Brain microvascular endothelial cell (primary cell): ENCODE measurements at regions not wholly inside any gene's neighbourhood (a gene's known extent, or its start where the extent isn't known, plus 50 kb on each side); places are given as distances from the start of the nearest gene placed in this dataset.

Experiments
- DNase-seq: peaks from one replicate; pipeline ENCODE4 v3.0.0-alpha.2; 2020
- H3K27ac ChIP-seq: fragments of 250-450 bp; sonication (Bioruptor Pico); 2 replicates; pipeline ENCODE4 v1.5.1; 2020; ENCODE audit warnings: mild to moderate bottlenecking, moderate library complexity
- H3K27me3 ChIP-seq: fragments of 250-450 bp; sonication (Bioruptor Pico); replicated peaks from 2 replicates; pipeline ENCODE4 v1.5.1; 2020; ENCODE audit warnings: mild to moderate bottlenecking
- H3K36me3 ChIP-seq: fragments of 250-450 bp; sonication (Bioruptor Pico); replicated peaks from 2 replicates; pipeline ENCODE4 v1.5.1; 2020; ENCODE audit warnings: mild to moderate bottlenecking
- H3K4me3 ChIP-seq: 2 replicates; pipeline ENCODE4 v1.5.1; 2011; ENCODE audit warnings: low read depth, mild to moderate bottlenecking, control low read depth, low read length, moderate library complexity
- in situ Hi-C: cut with HindIII; loops from 2 replicates; pipeline ENCODE4 v1.10.0; 2017; ENCODE audit warnings: low sequenced_read_pairs, low pct_ligation_motif_present
- TF ChIP-seq, protein P1 (sequence below): IDR thresholded peaks from 2 replicates; pipeline ENCODE4 v1.5.1; 2011; ENCODE audit warnings: low read depth, mild to moderate bottlenecking, moderate library complexity, low read length, control low read depth, inconsistent platforms; ENCODE audit errors: missing control alignments

DNA sequence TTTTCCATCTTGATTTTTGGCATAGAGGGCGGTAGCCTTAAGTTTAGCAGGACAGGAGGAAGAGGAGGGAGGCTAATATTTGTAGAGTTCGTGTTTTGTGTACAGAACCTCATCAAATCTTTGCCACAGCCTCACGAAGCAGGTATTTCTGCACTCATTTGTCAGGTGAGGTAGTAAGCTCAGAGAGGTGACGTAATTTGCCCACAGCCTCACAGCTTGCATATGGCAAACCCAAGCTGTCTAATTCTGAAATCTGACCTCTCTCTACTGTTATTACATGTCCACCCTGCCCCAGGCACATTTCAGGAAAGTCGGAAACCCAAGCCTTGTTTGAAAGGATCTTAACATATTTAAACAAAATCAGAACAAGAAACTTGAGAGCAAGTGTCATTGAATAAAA is 91.1 kb upstream of the TPM1 start:
- H3K4me3 ChIP-seq, result no peak overlapping the region
- no peaks in the 10 kb centered on the region for H3K27me3 ChIP-seq
- DNase-seq, result no peak
- H3K27ac ChIP-seq, result no peak overlapping the region
- TF ChIP-seq, protein P1, sequence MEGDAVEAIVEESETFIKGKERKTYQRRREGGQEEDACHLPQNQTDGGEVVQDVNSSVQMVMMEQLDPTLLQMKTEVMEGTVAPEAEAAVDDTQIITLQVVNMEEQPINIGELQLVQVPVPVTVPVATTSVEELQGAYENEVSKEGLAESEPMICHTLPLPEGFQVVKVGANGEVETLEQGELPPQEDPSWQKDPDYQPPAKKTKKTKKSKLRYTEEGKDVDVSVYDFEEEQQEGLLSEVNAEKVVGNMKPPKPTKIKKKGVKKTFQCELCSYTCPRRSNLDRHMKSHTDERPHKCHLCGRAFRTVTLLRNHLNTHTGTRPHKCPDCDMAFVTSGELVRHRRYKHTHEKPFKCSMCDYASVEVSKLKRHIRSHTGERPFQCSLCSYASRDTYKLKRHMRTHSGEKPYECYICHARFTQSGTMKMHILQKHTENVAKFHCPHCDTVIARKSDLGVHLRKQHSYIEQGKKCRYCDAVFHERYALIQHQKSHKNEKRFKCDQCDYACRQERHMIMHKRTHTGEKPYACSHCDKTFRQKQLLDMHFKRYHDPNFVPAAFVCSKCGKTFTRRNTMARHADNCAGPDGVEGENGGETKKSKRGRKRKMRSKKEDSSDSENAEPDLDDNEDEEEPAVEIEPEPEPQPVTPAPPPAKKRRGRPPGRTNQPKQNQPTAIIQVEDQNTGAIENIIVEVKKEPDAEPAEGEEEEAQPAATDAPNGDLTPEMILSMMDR, result no peak
- in situ Hi-C loops, result no loop called here
- H3K36me3 ChIP-seq, result no peaks in the 10 kb centered on the region

DNA sequence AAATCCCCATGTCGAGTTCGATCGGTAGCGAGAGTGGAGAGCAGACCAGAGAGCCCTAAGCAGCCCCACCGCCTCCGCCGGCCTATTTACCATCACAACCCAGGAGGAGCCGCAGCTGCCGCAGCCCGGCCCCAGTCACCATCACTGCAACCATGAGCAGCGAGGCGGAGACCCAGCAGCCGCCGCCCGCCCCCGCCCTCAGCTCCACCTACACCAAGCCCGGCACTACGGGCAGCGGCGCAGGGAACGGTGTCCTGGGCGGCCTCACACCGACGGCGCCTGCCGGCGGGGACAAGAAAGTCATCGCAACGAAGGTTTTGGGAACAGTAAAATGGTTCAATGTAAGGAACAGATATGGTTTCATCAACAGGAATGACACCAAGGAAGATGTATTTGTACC is 89.5 kb upstream of the TPM1 start:
- in situ Hi-C loops, result no loop called here
- DNase-seq, result no peak
- TF ChIP-seq, protein P1, result no peak
- Histone ChIP-seq H3K36me3 (no peaks in the 10 kb centered on the region), H3K4me3 (no peak overlapping the region), H3K27me3 (no peaks in the 10 kb centered on the region), H3K27ac (no peak overlapping the region)

DNA sequence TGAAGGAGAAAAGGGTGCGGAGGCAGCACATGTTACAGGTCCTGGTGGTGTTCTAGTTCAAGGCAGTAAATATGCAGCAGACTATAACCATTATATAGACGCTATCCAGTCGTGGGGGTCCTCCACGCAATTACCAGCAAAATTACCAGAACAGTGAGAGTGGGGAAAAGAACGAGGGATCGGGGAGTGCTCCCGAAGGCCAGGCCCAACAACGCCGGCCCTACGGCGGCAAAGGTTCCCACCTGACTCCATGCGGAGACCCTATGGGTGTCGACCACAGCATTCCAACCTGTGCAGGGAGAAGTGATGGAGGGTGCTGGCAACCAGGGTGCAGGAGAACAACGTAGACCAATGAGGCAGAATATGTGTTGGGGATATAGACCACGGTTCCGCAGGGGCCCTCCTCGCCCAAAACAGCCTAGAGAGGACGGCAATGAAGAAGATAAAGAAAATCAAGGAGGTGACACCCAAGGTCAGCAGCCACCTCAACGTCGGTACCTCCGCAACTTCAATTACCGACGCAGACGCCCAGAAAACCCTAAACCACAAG is 89.0 kb upstream of the TPM1 start:
- no peaks in the 10 kb centered on the region for H3K36me3 ChIP-seq
- TF ChIP-seq, protein P1, result no peak
- no peak for DNase-seq
- in situ Hi-C loops, result no loop called here
- no peak overlapping the region for H3K4me3 ChIP-seq
- H3K27me3 ChIP-seq, result no peaks in the 10 kb centered on the region
- H3K27ac ChIP-seq, result no peak overlapping the region

DNA sequence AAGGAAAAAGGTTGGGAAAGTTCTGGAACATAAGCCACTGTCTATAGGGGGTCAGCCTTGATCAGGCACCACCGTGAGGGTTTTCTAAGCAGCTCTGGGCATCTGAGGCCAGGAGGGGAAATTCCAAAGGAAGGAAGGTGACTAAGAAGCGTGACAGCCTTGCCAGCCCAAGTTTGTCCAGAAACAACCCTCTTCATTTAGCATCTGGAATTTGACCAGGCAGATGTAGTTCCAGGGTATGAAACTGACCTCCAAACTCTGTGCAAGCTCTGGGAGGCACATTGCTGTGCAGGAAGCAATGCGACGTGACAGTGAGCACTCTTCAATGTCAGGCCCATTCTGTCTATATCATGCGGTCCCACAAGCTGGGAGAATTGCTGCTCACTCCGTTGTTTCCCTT is 85.4 kb upstream of the TPM1 start:
- H3K27ac ChIP-seq, result no peak overlapping the region
- H3K36me3 ChIP-seq, result no peaks in the 10 kb centered on the region
- no peaks in the 10 kb centered on the region for H3K27me3 ChIP-seq
- TF ChIP-seq, protein P1, result no peak
- in situ Hi-C loops, result no loop called here
- no peak overlapping the region for H3K4me3 ChIP-seq
- no peak for DNase-seq

DNA sequence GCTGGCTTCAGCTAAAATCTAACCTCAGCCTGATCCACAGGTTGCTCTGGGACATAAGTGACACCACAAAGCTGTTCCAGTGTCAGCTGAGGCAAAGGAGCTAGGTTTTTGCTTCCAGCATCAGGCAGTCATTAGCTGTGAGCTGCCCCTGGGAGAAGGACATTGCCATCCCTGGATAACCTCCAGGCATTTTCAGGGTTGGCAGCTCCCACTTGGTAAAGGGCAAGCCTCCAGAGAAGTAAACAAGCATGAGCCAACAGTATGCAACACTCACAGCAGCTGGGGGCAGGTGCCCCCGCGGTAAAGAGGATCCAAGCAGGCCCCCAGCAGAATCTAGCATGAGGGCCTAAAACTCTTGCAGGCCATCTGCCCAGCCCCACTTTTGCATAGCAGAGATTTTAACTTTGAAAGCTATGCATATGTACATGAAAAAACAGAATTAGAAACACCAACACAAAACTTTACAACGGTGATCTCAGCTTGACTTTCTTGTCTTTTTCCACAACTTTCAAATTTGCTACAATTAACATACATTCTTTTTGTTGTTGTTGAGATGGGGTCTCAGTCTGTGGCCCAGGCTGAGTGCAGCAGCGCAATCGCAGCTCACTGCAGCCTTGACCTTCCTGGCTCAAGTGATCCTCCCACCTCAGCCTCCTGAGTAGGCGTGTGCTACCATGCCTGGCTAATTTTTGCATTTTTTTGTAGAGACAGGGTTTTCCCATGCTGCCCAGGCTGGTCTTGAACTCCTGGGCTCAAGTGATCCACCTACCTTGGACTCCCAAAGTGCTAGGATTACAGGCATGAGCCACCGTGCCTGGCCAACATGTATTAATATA is 83.8 kb upstream of the TPM1 start:
- H3K4me3 ChIP-seq, result no peak overlapping the region
- H3K27ac ChIP-seq, result no peak overlapping the region
- no peaks in the 10 kb centered on the region for H3K36me3 ChIP-seq
- TF ChIP-seq, protein P1, result no peak
- no peak for DNase-seq
- H3K27me3 ChIP-seq, result no peaks in the 10 kb centered on the region
- in situ Hi-C loops, result no loop called here

DNA sequence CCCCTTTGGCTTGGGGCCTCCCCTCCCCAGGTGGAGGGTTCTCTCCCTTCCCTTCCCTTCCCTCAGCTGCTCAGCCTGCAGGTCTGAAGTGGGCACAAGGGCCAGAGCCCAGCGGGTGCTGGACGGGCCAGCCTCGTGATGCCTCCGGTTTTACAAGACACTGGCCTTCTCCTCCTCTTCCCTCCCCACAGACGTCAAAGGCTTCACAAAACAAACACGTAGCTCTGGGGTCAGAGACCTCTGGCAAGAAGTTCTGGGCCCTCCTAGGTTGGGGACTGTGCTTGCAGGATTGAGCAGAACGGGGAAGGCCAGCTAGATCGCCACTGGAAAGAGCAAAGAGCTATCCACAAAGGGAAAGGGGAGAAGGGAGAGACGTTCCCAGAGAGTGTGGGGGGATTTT is 81.4 kb upstream of the TPM1 start:
- DNase-seq, result no peak
- in situ Hi-C loops, result no loop called here
- H3K27me3 ChIP-seq, result no peaks in the 10 kb centered on the region
- TF ChIP-seq, protein P1, result no peak
- H3K36me3 ChIP-seq, result no peaks in the 10 kb centered on the region
- H3K27ac ChIP-seq, result no peak overlapping the region
- no peak overlapping the region for H3K4me3 ChIP-seq
